SK-MEL-5 (cell line): ENCODE measurements at regions not wholly inside any gene's neighbourhood (a gene's known extent, or its start where the extent isn't known, plus 50 kb on each side); places are given as distances from the start of the nearest gene placed in this dataset.

Experiments used
- DNase-seq: peaks from one replicate; pipeline ENCODE4 v3.0.0-alpha.2; 2016; ENCODE audit warnings: low read depth, low spot score
- in situ Hi-C: cut with HindIII; loops from 2 replicates; pipeline ENCODE4 v1.10.0; 2016; ENCODE audit warnings: low sequenced_read_pairs, high pct_unique_total_duplicates, low pct_unique_long_range_greater_than_20kb

- in situ Hi-C loops = no loop called here
- no peak for DNase-seq
Measured at GRCh38 chr2:217107480-217107879, 247.6 kb upstream of the TNP1 start.

GRCh38 chr2:217106650-217107014 lies 246.8 kb upstream of the TNP1 start:
- DNase-seq = peak; percentile 6
- in situ Hi-C loops = no loop called here

- in situ Hi-C loops = no loop called here
- no peak for DNase-seq
Measured at GRCh38 chr2:217105733-217106649, 246.1 kb upstream of the TNP1 start.

- no peak for DNase-seq
- in situ Hi-C loops = no loop called here
Measured at GRCh38 chr2:217103752-217104545, 244.1 kb upstream of the TNP1 start.

DNA sequence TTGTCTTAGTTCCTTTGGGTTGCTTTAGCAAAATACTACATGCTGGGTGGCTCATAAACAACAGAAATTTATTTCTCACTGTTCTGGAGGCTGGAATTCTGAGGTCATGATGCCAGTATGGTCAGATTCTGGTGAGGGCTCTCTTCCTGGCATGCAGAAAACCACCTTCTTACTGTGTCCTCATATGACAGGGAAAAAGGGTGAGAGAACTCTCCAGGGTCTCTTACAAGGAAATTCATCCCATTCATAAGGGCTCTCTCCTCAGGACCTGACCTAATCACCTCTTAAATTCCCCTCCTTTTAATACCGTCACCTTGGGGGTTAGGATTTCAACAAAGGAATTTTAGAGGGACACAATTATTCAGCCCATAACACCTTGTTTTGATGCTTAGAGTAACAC lies 243.1 kb upstream of the TNP1 start:
- in situ Hi-C loops = no loop called here
- no peak for DNase-seq

GRCh38 chr2:217101972-217102371 lies 242.1 kb upstream of the TNP1 start:
- in situ Hi-C loops = no loop called here
- no peak for DNase-seq

DNA sequence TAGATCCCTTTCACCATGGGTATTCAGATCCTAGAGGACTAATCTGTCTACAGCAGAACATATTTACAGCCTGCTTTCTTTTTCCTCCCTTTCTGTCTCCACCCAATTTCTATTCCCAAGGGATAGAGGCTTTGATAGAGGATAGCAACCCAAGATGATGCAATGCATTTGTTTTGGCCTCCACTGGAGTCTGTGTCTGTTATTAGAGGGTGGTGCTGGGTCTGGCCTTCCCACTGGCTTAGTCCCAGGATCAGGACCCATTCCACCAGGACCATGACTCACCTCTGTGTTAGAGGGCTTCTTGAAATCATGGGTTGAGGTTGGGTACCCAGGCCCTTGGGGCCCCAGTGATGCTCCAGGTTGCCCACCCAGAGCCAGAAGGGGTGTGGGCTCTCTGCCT lies 239.7 kb upstream of the TNP1 start:
- in situ Hi-C loops = no loop called here
- no peak for DNase-seq

GRCh38 chr2:217098435-217098834 lies 238.6 kb upstream of the TNP1 start:
- in situ Hi-C loops = no loop called here
- DNase-seq = no peak

- no peak for DNase-seq
- in situ Hi-C loops = no loop called here
Measured at GRCh38 chr2:217097346-217097745, 237.5 kb upstream of the TNP1 start.

DNA sequence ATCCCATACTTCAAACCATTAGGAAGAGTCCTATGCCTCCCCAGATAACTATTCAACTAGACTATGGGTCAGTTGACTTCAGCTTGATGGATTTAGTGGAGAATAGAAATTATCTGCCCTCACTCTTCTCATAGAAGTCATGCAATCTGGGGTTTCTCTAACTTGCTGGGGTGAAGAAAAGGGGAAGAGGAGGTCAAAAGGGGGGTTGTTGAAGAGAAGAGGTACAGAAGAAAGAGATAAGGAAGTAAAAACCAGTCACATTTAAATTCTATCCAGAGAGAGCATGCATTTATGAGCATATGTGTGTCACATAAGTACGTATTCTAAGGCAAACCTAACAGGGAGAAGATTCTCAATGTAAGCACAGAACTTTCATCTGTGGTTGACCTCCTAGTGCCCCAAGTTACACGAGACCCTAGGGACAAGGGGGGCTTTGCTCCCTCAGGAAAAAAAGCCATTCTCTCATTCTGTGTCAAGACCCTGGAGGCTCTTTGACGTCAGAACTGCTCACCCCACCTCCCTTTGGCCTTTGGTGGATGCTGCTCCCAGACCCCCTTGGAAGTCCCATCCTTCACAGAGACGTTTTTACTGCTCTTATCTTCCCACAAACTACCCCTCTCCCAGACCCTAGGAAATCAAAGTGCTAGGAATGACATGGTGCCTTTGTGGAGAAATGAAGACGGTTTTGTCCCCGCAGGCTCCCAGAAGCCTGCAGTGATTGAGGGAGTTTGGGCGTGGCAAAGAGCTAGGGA lies 236.8 kb upstream of the TNP1 start:
- DNase-seq = no peak
- in situ Hi-C loops = no loop called here

DNA sequence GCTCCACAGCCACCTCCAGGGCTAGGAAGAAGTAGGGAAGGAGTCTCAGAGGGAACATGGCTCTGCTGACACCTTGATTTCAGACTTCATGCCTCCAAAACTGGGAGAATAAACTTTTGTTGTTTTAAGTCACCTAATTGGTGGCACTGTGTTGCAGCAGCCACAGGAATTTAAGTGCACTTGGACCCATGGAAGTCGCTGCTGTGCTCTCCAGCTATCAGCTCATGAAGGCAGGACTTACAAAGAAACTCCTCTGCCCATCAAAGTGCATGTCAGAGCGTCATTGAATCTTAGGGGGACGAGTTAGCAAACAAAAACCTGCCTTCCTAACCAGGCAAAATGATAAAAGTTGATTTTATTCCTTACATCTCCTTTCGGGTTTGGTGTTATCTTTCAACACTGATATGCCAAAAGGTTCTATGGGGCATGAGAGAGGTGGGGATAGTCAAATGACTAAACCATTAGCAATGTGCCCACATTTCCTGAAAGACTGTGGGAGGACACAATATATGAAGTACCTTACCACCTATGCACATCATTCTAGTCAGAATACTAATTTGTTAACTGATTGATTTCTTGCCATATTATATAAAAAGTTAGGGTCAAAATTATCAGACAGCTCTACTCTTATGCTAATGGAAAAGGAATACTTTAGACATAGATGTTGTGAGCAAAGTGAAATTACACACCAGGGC lies 235.8 kb upstream of the TNP1 start:
- DNase-seq = no peak
- in situ Hi-C loops = no loop called here

- DNase-seq = no peak
- in situ Hi-C loops = no loop called here
Measured at GRCh38 chr2:217092710-217093379, 233.0 kb upstream of the TNP1 start.

GRCh38 chr2:217091531-217091930 lies 231.7 kb upstream of the TNP1 start:
- no peak for DNase-seq
- in situ Hi-C loops = no loop called here

DNA sequence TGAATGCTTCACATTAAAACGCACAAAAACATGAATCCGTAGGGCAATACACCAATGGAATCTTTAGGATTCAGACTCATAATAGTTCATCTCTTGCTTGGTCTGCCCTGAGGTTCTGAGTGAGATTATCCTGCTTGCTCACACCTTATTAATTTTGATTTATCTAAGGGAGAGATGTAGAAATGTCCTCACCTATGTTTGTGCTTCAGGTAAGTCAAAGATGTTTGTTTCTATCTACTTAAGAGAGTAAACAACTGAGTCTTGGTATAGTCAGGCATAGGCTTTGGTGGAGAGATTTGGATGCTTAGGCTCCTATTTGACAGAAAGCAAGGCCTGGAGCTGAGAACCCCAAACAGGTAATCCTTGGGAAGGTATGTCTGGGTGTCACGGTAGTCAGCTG lies 231.0 kb upstream of the TNP1 start:
- DNase-seq = no peak
- in situ Hi-C loops = no loop called here

DNA sequence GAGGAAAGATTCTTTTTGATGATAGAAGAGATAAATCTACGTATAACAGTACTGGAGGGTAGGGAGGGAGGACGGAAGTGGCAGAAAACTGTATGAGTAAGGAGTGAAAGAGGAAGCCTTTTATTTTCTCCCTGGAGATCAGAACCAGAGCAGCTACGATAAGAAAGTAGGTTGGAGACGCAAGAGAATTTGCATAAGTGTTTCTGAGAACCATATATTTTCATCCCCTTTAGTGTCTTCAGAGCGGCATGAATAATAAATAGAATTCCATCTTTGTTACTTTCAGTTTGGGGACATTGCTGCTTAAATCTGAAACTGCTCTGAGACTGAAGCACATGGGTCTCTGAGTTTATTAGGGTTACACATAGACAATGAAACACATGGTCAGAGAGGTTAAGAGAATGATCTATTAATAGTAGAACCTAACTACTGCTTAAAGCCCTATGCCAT lies 230.2 kb upstream of the TNP1 start:
- in situ Hi-C loops = no loop called here
- DNase-seq = no peak

DNA sequence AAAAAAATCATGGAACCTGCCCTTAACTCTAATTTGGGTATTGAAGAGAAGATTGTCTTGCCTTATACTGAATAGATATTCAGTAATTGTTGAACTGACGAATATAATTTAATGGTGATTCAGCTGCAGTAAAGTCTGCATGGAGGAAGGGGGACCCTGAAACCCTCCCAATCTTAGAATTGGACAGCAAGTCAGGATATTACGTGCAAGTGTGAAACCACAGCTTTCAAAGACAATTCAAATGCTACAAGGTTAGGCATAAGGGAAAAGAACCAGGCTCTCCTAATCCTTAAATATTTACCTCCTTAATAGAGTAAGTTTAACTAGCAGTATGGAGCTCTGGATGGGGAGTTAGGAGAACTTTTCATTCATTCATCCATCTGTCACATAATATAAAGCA lies 226.9 kb upstream of the TNP1 start:
- DNase-seq = no peak

DNA sequence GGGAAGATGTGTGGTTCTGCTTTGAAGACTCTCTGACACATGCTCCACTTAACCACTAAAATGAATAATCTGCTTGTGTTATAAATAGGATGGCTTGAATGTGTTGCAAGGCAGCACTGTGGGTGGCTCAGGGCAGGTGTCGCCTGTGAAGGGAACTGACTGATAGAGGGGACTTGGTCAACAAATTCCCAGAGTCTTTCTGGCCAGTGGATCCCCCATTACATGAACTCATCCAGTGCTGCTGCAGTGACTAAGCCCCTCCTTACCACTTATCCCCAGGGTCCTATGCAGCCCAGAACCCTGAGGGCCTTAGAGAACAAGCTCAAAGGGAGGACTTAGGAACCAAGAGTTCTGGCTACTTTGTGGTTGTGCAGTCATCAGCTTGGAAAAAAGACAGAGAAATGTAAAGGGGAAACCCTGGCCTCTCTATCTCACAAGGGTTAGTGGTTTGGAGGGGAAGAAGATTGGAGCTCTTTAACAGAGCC lies 226.2 kb upstream of the TNP1 start:
- in situ Hi-C loops = no loop called here
- DNase-seq = no peak

More for the DNA sequence above, 226.9 kb upstream of the TNP1 start:
- in situ Hi-C loops = no loop called here
